Ishikawa (cell line): ENCODE measurements at regions not wholly inside any gene's neighbourhood (a gene's known extent, or its start where the extent isn't known, plus 50 kb on each side); places are given as distances from the start of the nearest gene placed in this dataset.

Experiments
- CEBPB ChIP-seq: IDR thresholded peaks from 2 replicates; pipeline ENCODE4 v1.6.1; 2012
- CREB1 ChIP-seq: IDR thresholded peaks from 2 replicates; pipeline ENCODE4 v1.6.1; 2012; ENCODE audit warnings: low read depth
- EGR1 ChIP-seq: IDR thresholded peaks from 2 replicates; pipeline ENCODE4 v1.6.1; 2012
- EP300 ChIP-seq: IDR thresholded peaks from 2 replicates; pipeline ENCODE4 v1.6.1; 2012; ENCODE audit warnings: borderline replicate concordance
- FOXM1 ChIP-seq: IDR thresholded peaks from 2 replicates; pipeline ENCODE4 v1.6.1; 2012; ENCODE audit warnings: low read depth, borderline replicate concordance
- NFIC ChIP-seq: IDR thresholded peaks from 2 replicates; pipeline ENCODE4 v1.6.1; 2012
- RAD21 ChIP-seq: IDR thresholded peaks from 2 replicates; pipeline ENCODE4 v1.6.1; 2012; ENCODE audit warnings: low read depth
- TAF1 ChIP-seq: IDR thresholded peaks from 2 replicates; pipeline ENCODE4 v1.6.1; 2012; ENCODE audit warnings: low read depth, mild to moderate bottlenecking
- TCF12 ChIP-seq: IDR thresholded peaks from 2 replicates; pipeline ENCODE4 v1.6.1; 2012; ENCODE audit warnings: low read depth
- TEAD4 ChIP-seq: IDR thresholded peaks from 2 replicates; pipeline ENCODE4 v1.6.1; 2012
- YY1 ChIP-seq: IDR thresholded peaks from 2 replicates; pipeline ENCODE4 v1.6.1; 2012; ENCODE audit warnings: low read depth
- ZBTB7A ChIP-seq: IDR thresholded peaks from 2 replicates; pipeline ENCODE4 v1.6.1; 2012; ENCODE audit warnings: low read depth
- TF ChIP-seq, protein P1 (sequence below): IDR thresholded peaks from 2 replicates; pipeline ENCODE4 v1.6.1; 2012; ENCODE audit warnings: low read depth, mild to moderate bottlenecking
- TF ChIP-seq, protein P2 (sequence below): IDR thresholded peaks from 2 replicates; pipeline ENCODE4 v1.6.1; 2012
- TF ChIP-seq, protein P3 (sequence below): IDR thresholded peaks from 2 replicates; pipeline ENCODE4 v1.6.1; 2012

DNA sequence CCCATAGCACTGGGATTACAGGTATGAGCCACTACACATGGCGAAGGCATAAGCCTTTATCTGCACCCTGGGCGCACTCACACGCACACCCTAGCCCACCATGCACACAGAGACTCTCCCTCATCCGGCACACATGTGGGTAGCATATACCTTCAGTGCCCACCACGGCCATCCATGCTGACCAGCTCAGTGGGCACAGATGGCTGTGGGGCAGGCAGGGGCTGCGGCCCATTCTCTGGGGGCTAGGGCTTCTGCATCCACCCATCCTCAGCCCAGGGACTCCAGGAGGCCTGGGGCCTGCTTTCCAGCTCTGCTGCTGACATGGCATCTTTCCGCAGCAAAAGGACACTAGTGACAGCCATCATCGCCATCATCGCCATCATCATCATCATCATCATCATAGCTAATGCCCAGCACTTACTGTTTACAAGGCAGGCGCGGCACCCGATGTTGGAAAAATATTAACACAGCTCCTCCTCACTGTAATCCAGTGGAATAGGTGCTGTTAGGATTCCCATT, 111.2 kb downstream of the NCOR2 start:
- TF ChIP-seq, protein P1, sequence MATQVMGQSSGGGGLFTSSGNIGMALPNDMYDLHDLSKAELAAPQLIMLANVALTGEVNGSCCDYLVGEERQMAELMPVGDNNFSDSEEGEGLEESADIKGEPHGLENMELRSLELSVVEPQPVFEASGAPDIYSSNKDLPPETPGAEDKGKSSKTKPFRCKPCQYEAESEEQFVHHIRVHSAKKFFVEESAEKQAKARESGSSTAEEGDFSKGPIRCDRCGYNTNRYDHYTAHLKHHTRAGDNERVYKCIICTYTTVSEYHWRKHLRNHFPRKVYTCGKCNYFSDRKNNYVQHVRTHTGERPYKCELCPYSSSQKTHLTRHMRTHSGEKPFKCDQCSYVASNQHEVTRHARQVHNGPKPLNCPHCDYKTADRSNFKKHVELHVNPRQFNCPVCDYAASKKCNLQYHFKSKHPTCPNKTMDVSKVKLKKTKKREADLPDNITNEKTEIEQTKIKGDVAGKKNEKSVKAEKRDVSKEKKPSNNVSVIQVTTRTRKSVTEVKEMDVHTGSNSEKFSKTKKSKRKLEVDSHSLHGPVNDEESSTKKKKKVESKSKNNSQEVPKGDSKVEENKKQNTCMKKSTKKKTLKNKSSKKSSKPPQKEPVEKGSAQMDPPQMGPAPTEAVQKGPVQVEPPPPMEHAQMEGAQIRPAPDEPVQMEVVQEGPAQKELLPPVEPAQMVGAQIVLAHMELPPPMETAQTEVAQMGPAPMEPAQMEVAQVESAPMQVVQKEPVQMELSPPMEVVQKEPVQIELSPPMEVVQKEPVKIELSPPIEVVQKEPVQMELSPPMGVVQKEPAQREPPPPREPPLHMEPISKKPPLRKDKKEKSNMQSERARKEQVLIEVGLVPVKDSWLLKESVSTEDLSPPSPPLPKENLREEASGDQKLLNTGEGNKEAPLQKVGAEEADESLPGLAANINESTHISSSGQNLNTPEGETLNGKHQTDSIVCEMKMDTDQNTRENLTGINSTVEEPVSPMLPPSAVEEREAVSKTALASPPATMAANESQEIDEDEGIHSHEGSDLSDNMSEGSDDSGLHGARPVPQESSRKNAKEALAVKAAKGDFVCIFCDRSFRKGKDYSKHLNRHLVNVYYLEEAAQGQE: no peak
- TF ChIP-seq TAF1: no peak
- TF ChIP-seq FOXM1: no peak
- TF ChIP-seq TEAD4: no peak

DNA sequence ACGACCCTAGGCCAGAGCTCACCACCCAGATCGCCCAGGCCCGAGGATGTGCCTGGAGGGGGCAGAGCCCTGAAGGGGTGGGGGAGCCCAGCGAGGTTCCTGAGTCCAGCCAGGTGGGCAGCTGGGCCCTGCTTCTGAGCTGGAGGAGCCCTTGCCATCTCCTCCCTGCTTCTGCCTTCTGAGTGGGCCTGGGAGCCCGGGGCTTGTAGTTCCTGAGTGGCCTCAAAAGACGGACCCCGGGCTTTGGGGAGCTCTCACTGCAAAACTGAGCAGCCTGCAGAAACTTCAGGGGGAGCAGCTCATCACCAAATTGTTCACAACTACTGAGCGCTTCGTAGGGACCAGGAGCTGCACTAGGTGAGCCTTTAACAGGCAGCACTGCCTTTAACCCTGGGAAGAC, 112.1 kb downstream of the NCOR2 start:
- TF ChIP-seq EP300: no peak
- TF ChIP-seq TEAD4: no peak
- no peak for TF ChIP-seq YY1
- TF ChIP-seq, protein P1: no peak
- no peak for TF ChIP-seq CREB1
- no peak for TF ChIP-seq ZBTB7A
- TF ChIP-seq NFIC: no peak
- TF ChIP-seq, protein P2, sequence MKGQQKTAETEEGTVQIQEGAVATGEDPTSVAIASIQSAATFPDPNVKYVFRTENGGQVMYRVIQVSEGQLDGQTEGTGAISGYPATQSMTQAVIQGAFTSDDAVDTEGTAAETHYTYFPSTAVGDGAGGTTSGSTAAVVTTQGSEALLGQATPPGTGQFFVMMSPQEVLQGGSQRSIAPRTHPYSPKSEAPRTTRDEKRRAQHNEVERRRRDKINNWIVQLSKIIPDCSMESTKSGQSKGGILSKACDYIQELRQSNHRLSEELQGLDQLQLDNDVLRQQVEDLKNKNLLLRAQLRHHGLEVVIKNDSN: no peak
- TF ChIP-seq RAD21: no peak
- no peak for TF ChIP-seq EGR1
- TF ChIP-seq TAF1: no peak
- TF ChIP-seq CEBPB: no peak
- no peak for TF ChIP-seq FOXM1
- TF ChIP-seq, protein P3, sequence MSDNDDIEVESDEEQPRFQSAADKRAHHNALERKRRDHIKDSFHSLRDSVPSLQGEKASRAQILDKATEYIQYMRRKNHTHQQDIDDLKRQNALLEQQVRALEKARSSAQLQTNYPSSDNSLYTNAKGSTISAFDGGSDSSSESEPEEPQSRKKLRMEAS: no peak
- no peak for TF ChIP-seq TCF12

DNA sequence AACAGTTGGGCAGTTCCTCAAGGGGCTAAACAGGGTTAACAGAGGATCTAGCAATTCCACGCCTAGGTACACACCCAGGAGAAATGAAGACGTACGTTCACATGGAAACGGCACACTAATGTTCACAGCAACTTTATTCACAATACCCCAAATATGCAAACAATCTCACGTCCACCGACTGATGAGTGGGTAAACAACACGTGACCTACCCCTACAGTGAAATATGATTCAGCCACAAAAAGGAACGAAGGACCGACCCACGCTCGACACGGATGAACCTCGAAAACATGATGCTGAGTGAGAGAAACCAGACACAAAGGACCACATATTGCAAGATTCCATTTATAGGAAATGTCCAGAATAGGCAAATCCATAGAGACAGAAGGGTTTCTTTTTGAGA, 112.7 kb downstream of the NCOR2 start:
- TF ChIP-seq EGR1: no peak
- TF ChIP-seq, protein P3: no peak

DNA sequence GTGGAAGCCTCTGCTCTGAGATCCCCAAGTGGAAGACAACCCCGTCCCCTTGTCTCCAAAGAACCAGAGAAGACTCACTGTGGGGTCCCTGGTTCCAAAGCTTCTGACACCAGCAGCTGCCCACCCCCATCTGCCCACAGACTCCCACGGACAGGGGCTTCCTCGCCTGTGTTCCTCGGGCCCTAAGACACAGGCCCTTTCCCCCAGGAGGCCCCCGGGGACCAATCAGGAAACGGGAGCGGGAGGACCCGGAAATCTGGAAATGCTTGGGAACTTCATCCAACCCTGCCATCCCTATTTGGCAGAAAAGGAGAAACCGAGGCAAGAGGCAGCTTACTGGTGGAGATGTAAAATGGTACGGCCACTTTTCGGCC, 113.1 kb downstream of the NCOR2 start:
- TF ChIP-seq, protein P1: no peak
- no peak for TF ChIP-seq YY1
- TF ChIP-seq TAF1: no peak
- TF ChIP-seq, protein P3: no peak
- no peak for TF ChIP-seq EGR1
- TF ChIP-seq EP300: no peak
- no peak for TF ChIP-seq NFIC
- no peak for TF ChIP-seq CREB1
- TF ChIP-seq, protein P2: no peak
- TF ChIP-seq TCF12: no peak
- TF ChIP-seq FOXM1: no peak
- no peak for TF ChIP-seq TEAD4
- no peak for TF ChIP-seq RAD21
- no peak for TF ChIP-seq ZBTB7A
- TF ChIP-seq CEBPB: no peak
